ENCODE measurements at regions not wholly inside any gene's neighbourhood (a gene's known extent, or its start where the extent isn't known, plus 50 kb on each side); places are given as distances from the start of the nearest gene placed in this dataset.

DNA sequence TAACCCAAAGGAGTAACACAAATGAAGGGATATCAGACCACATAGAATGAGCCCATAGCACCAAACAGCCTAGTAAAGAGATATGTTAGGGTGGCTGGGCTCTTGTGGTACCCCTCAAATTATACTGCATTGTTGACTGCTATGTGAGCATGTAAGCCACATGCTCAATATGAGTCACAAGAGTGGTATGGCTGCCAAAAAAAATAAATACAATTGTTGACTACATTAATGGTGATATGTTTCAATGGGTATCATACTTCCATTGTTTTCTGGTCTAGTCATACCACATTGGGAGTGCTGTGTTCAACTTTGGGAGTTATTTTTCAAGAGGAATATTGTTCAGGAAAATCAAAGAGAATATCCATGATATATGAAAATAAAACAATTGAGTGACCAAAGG, 162.4 kb upstream of the PIK3R1 start:
- TF ChIP-seq, protein P1, sequence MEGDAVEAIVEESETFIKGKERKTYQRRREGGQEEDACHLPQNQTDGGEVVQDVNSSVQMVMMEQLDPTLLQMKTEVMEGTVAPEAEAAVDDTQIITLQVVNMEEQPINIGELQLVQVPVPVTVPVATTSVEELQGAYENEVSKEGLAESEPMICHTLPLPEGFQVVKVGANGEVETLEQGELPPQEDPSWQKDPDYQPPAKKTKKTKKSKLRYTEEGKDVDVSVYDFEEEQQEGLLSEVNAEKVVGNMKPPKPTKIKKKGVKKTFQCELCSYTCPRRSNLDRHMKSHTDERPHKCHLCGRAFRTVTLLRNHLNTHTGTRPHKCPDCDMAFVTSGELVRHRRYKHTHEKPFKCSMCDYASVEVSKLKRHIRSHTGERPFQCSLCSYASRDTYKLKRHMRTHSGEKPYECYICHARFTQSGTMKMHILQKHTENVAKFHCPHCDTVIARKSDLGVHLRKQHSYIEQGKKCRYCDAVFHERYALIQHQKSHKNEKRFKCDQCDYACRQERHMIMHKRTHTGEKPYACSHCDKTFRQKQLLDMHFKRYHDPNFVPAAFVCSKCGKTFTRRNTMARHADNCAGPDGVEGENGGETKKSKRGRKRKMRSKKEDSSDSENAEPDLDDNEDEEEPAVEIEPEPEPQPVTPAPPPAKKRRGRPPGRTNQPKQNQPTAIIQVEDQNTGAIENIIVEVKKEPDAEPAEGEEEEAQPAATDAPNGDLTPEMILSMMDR (IDR thresholded peaks at IDR 0.05): no peak
- TF ChIP-seq JUN (CRISPR knock-in tag; IDR thresholded peaks at IDR 0.05) (no peak), MXD4 (CRISPR knock-in tag; IDR thresholded peaks at IDR 0.05; ENCODE audit: borderline replicate concordance) (no peak), MAX (CRISPR knock-in tag; IDR thresholded peaks at IDR 0.05) (no peak)
- TF ChIP-seq, protein P2, sequence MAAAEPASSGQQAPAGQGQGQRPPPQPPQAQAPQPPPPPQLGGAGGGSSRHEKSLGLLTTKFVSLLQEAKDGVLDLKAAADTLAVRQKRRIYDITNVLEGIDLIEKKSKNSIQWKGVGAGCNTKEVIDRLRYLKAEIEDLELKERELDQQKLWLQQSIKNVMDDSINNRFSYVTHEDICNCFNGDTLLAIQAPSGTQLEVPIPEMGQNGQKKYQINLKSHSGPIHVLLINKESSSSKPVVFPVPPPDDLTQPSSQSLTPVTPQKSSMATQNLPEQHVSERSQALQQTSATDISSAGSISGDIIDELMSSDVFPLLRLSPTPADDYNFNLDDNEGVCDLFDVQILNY (CRISPR knock-in tag; IDR thresholded peaks at IDR 0.05): no peak

Data from WTC11 (cell line).